Cardiac muscle cell (in vitro differentiated cells and primary cell): ENCODE measurements at regions not wholly inside any gene's neighbourhood (a gene's known extent, or its start where the extent isn't known, plus 50 kb on each side); places are given as distances from the start of the nearest gene placed in this dataset.

ENCODE experiments used
- DNase-seq, 2 donors: peaks; one replicate each; pipeline versions ENCODE4 v3.0.0 to v3.0.0-alpha.2; 2010 to 2017; ENCODE audit warnings: low read depth in 1 of 2, low spot score in 1 of 2
- H3K27ac ChIP-seq: fragments of 200-600 bp; sonication (generic); 2 replicates; pipeline ENCODE4 v1.5.1; 2016
- H3K27me3 ChIP-seq: fragments of 200-600 bp; sonication (generic); 2 replicates; pipeline ENCODE4 v1.6.0; 2016; ENCODE audit warnings: control low read depth
- H3K36me3 ChIP-seq: fragments of 200-600 bp; sonication (generic); 2 replicates; pipeline ENCODE4 v1.5.1; 2016; ENCODE audit warnings: control low read depth
- H3K4me1 ChIP-seq: fragments of 200-600 bp; sonication (generic); 2 replicates; pipeline ENCODE4 v1.8.1; 2017; ENCODE audit warnings: low read depth, mild to moderate bottlenecking, mixed run types
- H3K4me3 ChIP-seq: fragments of 200-600 bp; sonication (generic); 2 replicates; pipeline ENCODE4 v1.5.1; 2016; ENCODE audit warnings: mild to moderate bottlenecking
- H3K9me3 ChIP-seq: fragments of 200-600 bp; sonication (generic); 2 replicates; pipeline ENCODE4 v1.5.1; 2017; ENCODE audit warnings: low read depth, mild to moderate bottlenecking, control low read depth
- CTCF ChIP-seq: IDR thresholded peaks from 2 replicates; pipeline ENCODE4 v1.5.1; 2012; ENCODE audit warnings: low read depth, mild to moderate bottlenecking, low read length

GRCh38 chr10:16297069-16297468 is 139.7 kb upstream of the PTER start:
- TF ChIP-seq CTCF, result no peak
- no peaks in the 10 kb centered on the region for H3K9me3 ChIP-seq

GRCh38 chr10:16297642-16298041 is 139.2 kb upstream of the PTER start:
- no peak for TF ChIP-seq CTCF
- H3K36me3 ChIP-seq, result no peaks in the 10 kb centered on the region

More at GRCh38 chr10:16297069-16297468, 139.7 kb upstream of the PTER start:
- H3K4me3 ChIP-seq, result no peak overlapping the region
- H3K27me3 ChIP-seq, result no peaks in the 10 kb centered on the region
- no peak overlapping the region for H3K27ac ChIP-seq
- no peaks in the 10 kb centered on the region for H3K4me1 ChIP-seq
- no peak for DNase-seq
- H3K36me3 ChIP-seq, result no peaks in the 10 kb centered on the region

GRCh38 chr10:16304311-16304710 is 132.5 kb upstream of the PTER start:
- H3K9me3 ChIP-seq, result no peaks in the 10 kb centered on the region
- H3K27me3 ChIP-seq, result no peaks in the 10 kb centered on the region
- H3K27ac ChIP-seq, result no peak overlapping the region
- H3K4me1 ChIP-seq, result no peaks in the 10 kb centered on the region
- no peak for TF ChIP-seq CTCF
- DNase-seq, result no peak
- H3K36me3 ChIP-seq, result no peaks in the 10 kb centered on the region
- no peak overlapping the region for H3K4me3 ChIP-seq

More at GRCh38 chr10:16297642-16298041, 139.2 kb upstream of the PTER start:
- Histone ChIP-seq H3K4me1 (no peaks in the 10 kb centered on the region), H3K27ac (no peak overlapping the region), H3K27me3 (no peaks in the 10 kb centered on the region), H3K9me3 (no peaks in the 10 kb centered on the region), H3K4me3 (no peak overlapping the region)
- no peak for DNase-seq

GRCh38 chr10:16310440-16310839 is 126.4 kb upstream of the PTER start:
- TF ChIP-seq CTCF, result no peak
- Histone ChIP-seq H3K27me3 (no peaks in the 10 kb centered on the region), H3K4me1 (no peaks in the 10 kb centered on the region), H3K9me3 (no peaks in the 10 kb centered on the region), H3K36me3 (no peaks in the 10 kb centered on the region), H3K27ac (no peak overlapping the region), H3K4me3 (no peak overlapping the region)
- no peak for DNase-seq

GRCh38 chr10:16314259-16314658 is 122.6 kb upstream of the PTER start:
- no peak for DNase-seq

More at GRCh38 chr10:16314259-16314658, 122.6 kb upstream of the PTER start:
- H3K27ac ChIP-seq, result no peak overlapping the region
- TF ChIP-seq CTCF, result no peak
- H3K27me3 ChIP-seq, result no peaks in the 10 kb centered on the region
- no peaks in the 10 kb centered on the region for H3K36me3 ChIP-seq
- H3K4me3 ChIP-seq, result no peak overlapping the region
- no peaks in the 10 kb centered on the region for H3K9me3 ChIP-seq
- no peaks in the 10 kb centered on the region for H3K4me1 ChIP-seq
